ENCODE measurements at regions not wholly inside any gene's neighbourhood (a gene's known extent, or its start where the extent isn't known, plus 50 kb on each side); places are given as distances from the start of the nearest gene placed in this dataset.
A peak's percentile ranks its signal among the peaks of the same experiment; 100 is the strongest.

- 0 out of 2 replicates have a peak, but pooled peaks have one; percentile 12 for TF ChIP-seq MLLT1 (IDR thresholded peaks at IDR 0.05)
These were observed 59.6 kb upstream of the NEDD9 start (continued) for GRCh38 chr6:11292091-11292490.

GRCh38 chr6:11291582-11291981 lies 59.1 kb upstream of the NEDD9 start:
- POLR2A ChIA-PET = interaction anchor here (1.0 to 2.9 kb wide), 7 partner anchors 14 to 168 kb away, joined by 3 to 15 read pairs (median 6); no protein-coding TSS in a partner anchor
- WGBS (ENCODE audit: insufficient coverage, insufficient replicate concordance, low lambda C conversion rate, missing lambda C conversion rate) = 4% methylated on average over 4 of the region's 4 CpGs
- no peak overlapping the region for H2AFZ ChIP-seq (ENCODE audit: control insufficient read depth, low read depth, low read length)
- peaks cover 18% of the 10 kb centered on the region; the same call in 2 of the 3 replicates for H3K9me3 ChIP-seq (replicated peaks; ENCODE audit: control insufficient read depth, insufficient read depth, low read length)
- FAIRE-seq = no peak
- no peak overlapping the region for H3K4me3 ChIP-seq
- intact Hi-C loops (cut with micrococcal nuclease; ENCODE audit: unreplicated experiment) (loop anchor here (1.0 kb wide), 1 partner anchor 14 kb away; no protein-coding TSS in a partner anchor), in situ Hi-C loops (cut with MboI) (no loop called here)
- H3K36me3 ChIP-seq (ENCODE audit: control insufficient read depth in 2 of 2, insufficient read depth in 2 of 2, low read length in 1 of 2) = peaks cover 5 to 20% of the 10 kb centered on the region in 2 experiments; a peak in 3 of 4 replicates
- peak; percentile 43 for DNase-seq (ENCODE audit: low read depth, low spot score)
- no peaks in the 10 kb centered on the region for H4K20me1 ChIP-seq (ENCODE audit: control insufficient read depth, insufficient read depth)
- H3K4me2 ChIP-seq (ENCODE audit: control insufficient read depth, insufficient read depth) = no peak overlapping the region
- peak overlapping the region; percentile 36 for H3K27ac ChIP-seq (ENCODE audit: control insufficient read depth, insufficient read depth)
- H3K4me1 ChIP-seq (ENCODE audit: control insufficient read depth, insufficient read depth, low read length) = no peaks in the 10 kb centered on the region; the same call in 1 of the 2 replicates
- RAD21 ChIA-PET (ENCODE audit: unreplicated experiment) = interaction anchor here (0.7 to 5.0 kb wide), 17 partner anchors 14 to 204 kb away, joined by 3 to 57 read pairs (median 4); no protein-coding TSS in a partner anchor
- CTCF ChIA-PET = interaction anchor here (0.9 to 2.0 kb wide), 5 partner anchors 8 to 205 kb away, joined by 3 to 12 read pairs (median 4); no protein-coding TSS in a partner anchor
- H3K9ac ChIP-seq (ENCODE audit: control insufficient read depth, insufficient read depth, low read length) = no peak overlapping the region
- ATAC-seq = peak; percentile 76
- no peaks in the 10 kb centered on the region for H3K79me2 ChIP-seq (ENCODE audit: control insufficient read depth, insufficient read depth, low read length)
- SMC1A ChIA-PET (ENCODE audit: uncharacterized antibody, unreplicated experiment) = interaction anchor here (0.5 to 7.2 kb wide), 20 partner anchors 9 to 224 kb away, joined by 3 to 86 read pairs (median 4); no protein-coding TSS in a partner anchor
- no TSS peak for BruUV-seq (replicated peaks)
- no peaks in the 10 kb centered on the region for H3K27me3 ChIP-seq (replicated peaks in 1 of 2; ENCODE audit: control insufficient read depth in 2 of 2, insufficient read depth in 2 of 2, low read length in 1 of 2)
- TF ChIP-seq MTA2 (IDR thresholded peaks at IDR 0.05; ENCODE audit: low read depth) (0 out of 2 replicates have a peak, but pooled peaks have one; percentile 34), NR2F1 (conservative IDR thresholded peaks at IDR 0.05) (0 out of 2 replicates have a peak, but pooled peaks have one; percentile 43), TAF1 (IDR thresholded peaks at IDR 0.05; ENCODE audit: borderline replicate concordance, low read depth, low read length) (0 out of 2 replicates have a peak, but pooled peaks have one; percentile 14), HCFC1 (IDR thresholded peaks at IDR 0.05; ENCODE audit: low read length) (no peak), DPF2 (IDR thresholded peaks at IDR 0.05) (0 out of 2 replicates have a peak, but pooled peaks have one; percentile 33), BACH1 (IDR thresholded peaks at IDR 0.05; ENCODE audit: borderline replicate concordance) (no peak), ZBTB4 (CRISPR knock-in tag; IDR thresholded peaks at IDR 0.05) (0 out of 2 replicates have a peak, but pooled peaks have one; percentile 3), IKZF2 (IDR thresholded peaks at IDR 0.05) (peak in 1 of 2 experiments; percentile 46; a peak in 1 of 4 replicates), NBN (IDR thresholded peaks at IDR 0.05) (no peak), JUNB (IDR thresholded peaks at IDR 0.05) (no peak), NFYA (IDR thresholded peaks at IDR 0.05; ENCODE audit: borderline replicate concordance, low read depth, low read length) (no peak), SUZ12 (IDR thresholded peaks at IDR 0.05; ENCODE audit: unreplicated experiment) (no peak), HDGF (IDR thresholded peaks at IDR 0.05) (no peak), NFIC (IDR thresholded peaks at IDR 0.05; ENCODE audit: low read depth, low read length) (peak; percentile 35; the same call in 1 of the 2 replicates), ASH2L (IDR thresholded peaks at IDR 0.05; ENCODE audit: borderline replicate concordance, low read depth) (no peak), NR2C2 (IDR thresholded peaks at IDR 0.05; ENCODE audit: borderline replicate concordance, control insufficient read depth, insufficient read length, low read depth) (no peak), USF1 (IDR thresholded peaks at IDR 0.05; ENCODE audit: borderline replicate concordance, extremely low read length, insufficient read depth, low read depth, low read length) (no peak), RB1 (IDR thresholded peaks at IDR 0.05; ENCODE audit: borderline replicate concordance) (no peak)

Data from GM12878 (cell line).